H1 (cell line): ENCODE measurements at regions not wholly inside any gene's neighbourhood (a gene's known extent, or its start where the extent isn't known, plus 50 kb on each side); places are given as distances from the start of the nearest gene placed in this dataset.

Experiments used
- EP300 ChIP-seq, 2 experiments: IDR thresholded peaks; 1 replicate in 1 of 2; 2 replicates in 1 of 2; pipeline ENCODE4 v1.6.1; 2011 to 2012; ENCODE audit warnings: low read depth in 2 of 2, low read length in 2 of 2, mild to moderate bottlenecking in 2 of 2, borderline replicate concordance in 1 of 2, inconsistent platforms in 1 of 2, moderate library complexity in 1 of 2
- RBBP5 ChIP-seq: IDR thresholded peaks from 2 replicates; pipeline ENCODE4 v1.7.1; 2012; ENCODE audit warnings: low read depth, mild to moderate bottlenecking, inconsistent platforms, low read length, moderate library complexity, borderline replicate concordance

DNA sequence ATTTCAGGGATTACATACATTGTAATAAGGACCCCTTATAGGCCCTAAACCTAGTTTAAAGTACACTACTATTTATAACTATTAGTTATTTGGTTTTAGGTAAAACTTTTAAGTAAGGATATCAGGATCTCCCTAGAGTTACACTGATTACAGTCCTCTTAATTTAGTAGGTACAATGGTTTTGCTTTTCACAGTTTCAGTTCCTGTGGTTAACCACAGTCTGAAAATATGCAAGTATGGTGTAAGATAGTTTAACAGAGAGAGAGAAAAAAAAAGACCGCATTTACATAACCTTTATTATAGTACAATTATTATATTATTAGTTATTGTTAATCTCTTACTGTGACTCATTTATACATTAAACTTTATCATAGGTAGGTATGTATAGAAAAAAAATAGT lies 725.3 kb upstream of the PTPRD start (continued):
- TF ChIP-seq EP300 (IDR thresholded peaks at IDR 0.05; ENCODE audit: borderline replicate concordance in 1 of 2, low read depth in 2 of 2, low read length in 2 of 2), result no peak
- TF ChIP-seq RBBP5, result no peak
- TF ChIP-seq, all 59 proteins: peak for 0
